NT2/D1 (cell line): ENCODE measurements at regions not wholly inside any gene's neighbourhood (a gene's known extent, or its start where the extent isn't known, plus 50 kb on each side); places are given as distances from the start of the nearest gene placed in this dataset.

Source experiments
- SUZ12 ChIP-seq: IDR thresholded peaks from 2 replicates; pipeline ENCODE4 v1.6.1; 2011; ENCODE audit not compliant: insufficient read length, insufficient read depth; ENCODE audit errors: extremely low read depth
- YY1 ChIP-seq: IDR thresholded peaks from 2 replicates; pipeline ENCODE4 v1.6.1; 2011; ENCODE audit not compliant: insufficient read length, insufficient read depth
- ZNF274 ChIP-seq: IDR thresholded peaks from 2 replicates; pipeline ENCODE4 v1.6.1; 2011; ENCODE audit warnings: mild to moderate bottlenecking, low read depth, low read length

- TF ChIP-seq SUZ12 (no peak), YY1 (no peak), ZNF274 (no peak)
These were observed 418.1 kb downstream of the ZNF716 start for GRCh38 chr7:57867884-57868701.
